ENCODE measurements at regions not wholly inside any gene's neighbourhood (a gene's known extent, or its start where the extent isn't known, plus 50 kb on each side); places are given as distances from the start of the nearest gene placed in this dataset.

DNA sequence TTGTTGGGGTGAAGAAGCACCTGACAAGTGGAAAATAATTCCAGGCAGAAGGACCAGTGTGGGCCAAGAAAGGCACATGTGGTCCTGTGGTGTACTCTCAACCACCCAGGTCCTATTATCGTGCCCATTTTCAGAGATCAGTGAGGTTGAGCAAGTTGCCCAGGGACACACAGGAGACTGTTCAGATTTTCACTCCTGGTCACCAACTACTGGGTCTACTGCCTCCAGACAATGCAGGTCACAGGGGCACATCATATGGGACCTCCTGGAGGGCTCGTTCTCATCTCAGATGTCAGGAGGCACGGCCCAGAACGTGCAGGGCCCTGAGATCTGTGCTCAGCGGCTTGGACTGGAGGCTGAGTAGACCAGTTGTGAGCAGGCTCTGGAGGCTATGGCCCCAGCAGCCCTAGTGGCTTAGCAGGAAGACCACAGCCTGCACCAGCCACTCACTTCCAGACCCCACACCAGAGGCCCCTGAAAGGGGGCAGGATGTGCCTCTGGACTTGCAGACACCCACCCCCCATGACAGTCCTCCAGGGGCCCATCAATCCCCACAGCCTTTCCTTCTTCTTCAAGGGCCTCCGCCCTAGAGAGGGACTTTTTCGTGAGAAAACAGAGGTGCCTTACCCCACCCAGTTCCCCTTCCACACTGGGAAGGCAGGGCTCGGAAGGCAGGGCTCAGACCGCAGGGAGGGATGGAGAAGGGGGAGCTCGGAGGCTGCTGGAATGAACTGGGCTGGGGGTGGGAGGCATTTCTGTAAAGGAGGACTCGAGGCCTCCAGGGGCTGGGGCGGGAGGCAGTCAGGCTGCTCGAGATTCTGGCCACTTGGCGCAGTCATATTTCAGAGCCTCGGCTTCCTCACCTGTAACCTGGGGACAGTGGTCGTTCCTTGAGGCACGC, 82.7 kb upstream of the NEURL1B start:
- TF ChIP-seq, protein P1, sequence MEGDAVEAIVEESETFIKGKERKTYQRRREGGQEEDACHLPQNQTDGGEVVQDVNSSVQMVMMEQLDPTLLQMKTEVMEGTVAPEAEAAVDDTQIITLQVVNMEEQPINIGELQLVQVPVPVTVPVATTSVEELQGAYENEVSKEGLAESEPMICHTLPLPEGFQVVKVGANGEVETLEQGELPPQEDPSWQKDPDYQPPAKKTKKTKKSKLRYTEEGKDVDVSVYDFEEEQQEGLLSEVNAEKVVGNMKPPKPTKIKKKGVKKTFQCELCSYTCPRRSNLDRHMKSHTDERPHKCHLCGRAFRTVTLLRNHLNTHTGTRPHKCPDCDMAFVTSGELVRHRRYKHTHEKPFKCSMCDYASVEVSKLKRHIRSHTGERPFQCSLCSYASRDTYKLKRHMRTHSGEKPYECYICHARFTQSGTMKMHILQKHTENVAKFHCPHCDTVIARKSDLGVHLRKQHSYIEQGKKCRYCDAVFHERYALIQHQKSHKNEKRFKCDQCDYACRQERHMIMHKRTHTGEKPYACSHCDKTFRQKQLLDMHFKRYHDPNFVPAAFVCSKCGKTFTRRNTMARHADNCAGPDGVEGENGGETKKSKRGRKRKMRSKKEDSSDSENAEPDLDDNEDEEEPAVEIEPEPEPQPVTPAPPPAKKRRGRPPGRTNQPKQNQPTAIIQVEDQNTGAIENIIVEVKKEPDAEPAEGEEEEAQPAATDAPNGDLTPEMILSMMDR (IDR thresholded peaks at IDR 0.05), result no peak
- no peak for TF ChIP-seq POLR2A (IDR thresholded peaks at IDR 0.05)
